Aorta (tissue), 5 donors: ENCODE measurements at regions not wholly inside any gene's neighbourhood (a gene's known extent, or its start where the extent isn't known, plus 50 kb on each side); places are given as distances from the start of the nearest gene placed in this dataset.

Experiments used
- ATAC-seq: fragments of 200-7000 bp; cut with Tn5 transposase; one replicate; pipeline ENCODE4 v1.9.1; 2022; ENCODE audit warnings: moderate library complexity; ENCODE audit not compliant: low FRiP score
- DNase-seq, 2 donors: peaks; one replicate each; pipeline ENCODE4 v3.0.0-alpha.2; 2020
- H3K27ac ChIP-seq, 2 donors: one replicate each; pipeline ENCODE4 v1.5.1; 2013; ENCODE audit warnings: low read length in 2 of 2, mild to moderate bottlenecking in 2 of 2, moderate library complexity in 2 of 2, control low read depth in 1 of 2, inconsistent platforms in 1 of 2, low read depth in 1 of 2
- H3K27me3 ChIP-seq, 2 donors: one replicate each; pipeline ENCODE4 v1.6.1; 2013; ENCODE audit warnings: control low read depth in 1 of 2, low read length in 1 of 2, mild to moderate bottlenecking in 1 of 2, moderate library complexity in 1 of 2; ENCODE audit not compliant: insufficient read depth in 2 of 2, control insufficient read depth in 1 of 2
- H3K36me3 ChIP-seq, 2 donors: one replicate each; pipeline ENCODE4 v1.6.1; 2013; ENCODE audit warnings: control low read depth in 1 of 2, low read length in 1 of 2, mild to moderate bottlenecking in 1 of 2; ENCODE audit not compliant: insufficient read depth in 2 of 2, control insufficient read depth in 1 of 2
- H3K4me1 ChIP-seq, 2 donors: one replicate each; pipeline ENCODE4 v1.6.1; 2013; ENCODE audit warnings: low read length in 2 of 2, control low read depth in 1 of 2, mild to moderate bottlenecking in 1 of 2, moderate library complexity in 1 of 2; ENCODE audit not compliant: insufficient read depth in 2 of 2, control insufficient read depth in 1 of 2
- H3K4me3 ChIP-seq, 2 donors: one replicate each; pipeline ENCODE4 v1.5.1; 2013; ENCODE audit warnings: low read length in 2 of 2, control low read depth in 1 of 2, mild to moderate bottlenecking in 1 of 2
- H3K9me3 ChIP-seq: one replicate; pipeline ENCODE4 v1.6.1; 2013; ENCODE audit warnings: mild to moderate bottlenecking, low read length; ENCODE audit not compliant: control insufficient read depth
- WGBS, 2 donors: extraction: QIAGEN DNeasy Blood & Tissue Kit; methylation state at CpG; one replicate each; pipeline ENCODE4 v1.1.7; 2013; 5-methylcytosine and 5-hydroxymethylcytosine counted together
- intact Hi-C, 2 donors: fragments of 100-400 bp; cut with DNase I; formaldehyde crosslinking; loops; one replicate each; pipeline versions ENCODE4 v1.14.2 to v1.15.0; 2022
- donor health status: healthy with polysubstance abuse.
- donor health status: Bipolar disorder and iron deficiency.
- donor health status: DM: no; HTN: no; CAD: no.
- donor health status: DM: no; HTN: no; CAD: no.
- donor health status: DM: yes; HTN: yes; CAD: no.

GRCh38 chr2:107698861-107699260 is 127.8 kb upstream of the RGPD4 start:
- Histone ChIP-seq H3K36me3 (no peaks in the 10 kb centered on the region), H3K4me3 (no peak overlapping the region), H3K9me3 (peaks cover 1% of the 10 kb centered on the region), H3K4me1 (no peaks in the 10 kb centered on the region), H3K27ac (no peak overlapping the region), H3K27me3 (no peaks in the 10 kb centered on the region)
- WGBS, 2 donors = 89 to 93% methylated on average over 3 of the region's 3 CpGs
- no peak for ATAC-seq
- DNase-seq = no peak
- intact Hi-C loops = no loop called here

GRCh38 chr2:107700073-107700472 is 126.6 kb upstream of the RGPD4 start:
- Histone ChIP-seq H3K4me1 (no peaks in the 10 kb centered on the region), H3K27ac (no peak overlapping the region), H3K4me3 (no peak overlapping the region), H3K27me3 (no peaks in the 10 kb centered on the region), H3K36me3 (no peaks in the 10 kb centered on the region), H3K9me3 (peaks cover 1% of the 10 kb centered on the region)
- 95% methylated on average over 1 of the region's 1 CpG for WGBS, 2 donors
- ATAC-seq (no peak), DNase-seq (no peak)
- intact Hi-C loops = no loop called here

- intact Hi-C loops = no loop called here
- H3K36me3 ChIP-seq = no peaks in the 10 kb centered on the region
- no peaks in the 10 kb centered on the region for H3K27me3 ChIP-seq
- no peak overlapping the region for H3K27ac ChIP-seq
- DNase-seq (no peak), ATAC-seq (no peak)
- no peaks in the 10 kb centered on the region for H3K9me3 ChIP-seq
- 77 to 81% methylated on average over 3 of the region's 3 CpGs for WGBS, 2 donors
- H3K4me1 ChIP-seq = no peaks in the 10 kb centered on the region
- H3K4me3 ChIP-seq = no peak overlapping the region
Observed at GRCh38 chr2:107711941-107712340, 114.8 kb upstream of the RGPD4 start.

GRCh38 chr2:107712857-107713256 is 113.8 kb upstream of the RGPD4 start:
- intact Hi-C loops = no loop called here
- no peaks in the 10 kb centered on the region for H3K27me3 ChIP-seq
- DNase-seq (no peak), ATAC-seq (no peak)
- no peak overlapping the region for H3K4me3 ChIP-seq
- H3K36me3 ChIP-seq = no peaks in the 10 kb centered on the region
- 74 to 78% methylated on average over 6 of the region's 6 CpGs for WGBS, 2 donors
- H3K9me3 ChIP-seq = no peaks in the 10 kb centered on the region
- no peaks in the 10 kb centered on the region for H3K4me1 ChIP-seq
- no peak overlapping the region for H3K27ac ChIP-seq

- Histone ChIP-seq H3K27ac (no peak overlapping the region), H3K4me3 (no peak overlapping the region), H3K4me1 (no peaks in the 10 kb centered on the region), H3K27me3 (no peaks in the 10 kb centered on the region), H3K36me3 (no peaks in the 10 kb centered on the region), H3K9me3 (no peaks in the 10 kb centered on the region)
- WGBS, 2 donors = 78 to 83% methylated on average over 5 of the region's 5 CpGs
- DNase-seq (no peak), ATAC-seq (no peak)
- intact Hi-C loops = no loop called here
Observed at GRCh38 chr2:107717661-107718060, 109.0 kb upstream of the RGPD4 start.

- no peak overlapping the region for H3K4me3 ChIP-seq
- no peak for DNase-seq
- intact Hi-C loops = no loop called here
- H3K4me1 ChIP-seq = no peaks in the 10 kb centered on the region
- no peak for ATAC-seq
- no peaks in the 10 kb centered on the region for H3K27me3 ChIP-seq
- no peaks in the 10 kb centered on the region for H3K36me3 ChIP-seq
- 94 to 95% methylated on average over 3 of the region's 3 CpGs for WGBS, 2 donors
- H3K27ac ChIP-seq = no peak overlapping the region
- H3K9me3 ChIP-seq = no peaks in the 10 kb centered on the region
Observed at GRCh38 chr2:107719141-107719540, 107.6 kb upstream of the RGPD4 start.

GRCh38 chr2:107719836-107720235 is 106.9 kb upstream of the RGPD4 start:
- WGBS, 2 donors = 68 to 71% methylated on average over 7 of the region's 7 CpGs
- Histone ChIP-seq H3K4me3 (no peak overlapping the region), H3K27ac (no peak overlapping the region), H3K27me3 (no peaks in the 10 kb centered on the region), H3K36me3 (no peaks in the 10 kb centered on the region), H3K4me1 (no peaks in the 10 kb centered on the region), H3K9me3 (no peaks in the 10 kb centered on the region)
- no peak for DNase-seq
- intact Hi-C loops = no loop called here
- no peak for ATAC-seq

GRCh38 chr2:107721178-107721577 is 105.5 kb upstream of the RGPD4 start:
- Histone ChIP-seq H3K36me3 (no peaks in the 10 kb centered on the region), H3K4me1 (no peaks in the 10 kb centered on the region), H3K4me3 (no peak overlapping the region), H3K27me3 (no peaks in the 10 kb centered on the region), H3K9me3 (no peaks in the 10 kb centered on the region), H3K27ac (no peak overlapping the region)
- DNase-seq (no peak), ATAC-seq (no peak)
- intact Hi-C loops = no loop called here
- WGBS, 2 donors = 87 to 91% methylated on average over 3 of the region's 3 CpGs

GRCh38 chr2:107721586-107721985 is 105.1 kb upstream of the RGPD4 start:
- WGBS, 2 donors = 84 to 86% methylated on average over 2 of the region's 2 CpGs
- no peak for DNase-seq
- intact Hi-C loops = no loop called here

More at GRCh38 chr2:107721586-107721985, 105.1 kb upstream of the RGPD4 start:
- no peak for ATAC-seq
- Histone ChIP-seq H3K27me3 (no peaks in the 10 kb centered on the region), H3K4me3 (no peak overlapping the region), H3K36me3 (no peaks in the 10 kb centered on the region), H3K27ac (no peak overlapping the region), H3K9me3 (no peaks in the 10 kb centered on the region), H3K4me1 (no peaks in the 10 kb centered on the region)
